D721Med (cell line): ENCODE measurements at regions not wholly inside any gene's neighbourhood (a gene's known extent, or its start where the extent isn't known, plus 50 kb on each side); places are given as distances from the start of the nearest gene placed in this dataset.

Experiments
- DNase-seq: peaks from one replicate; pipeline ENCODE4 v3.0.0; 2011; ENCODE audit warnings: low spot score; ENCODE audit not compliant: insufficient read length
- FAIRE-seq: peaks from 2 replicates; lab custom pipeline; 2011; peaks lifted over from hg19 to GRCh38; lab: Jason Lieb, UNC
- TF ChIP-seq, protein P1 (sequence below): IDR thresholded peaks from 2 replicates; pipeline ENCODE4 v1.5.1; 2012; ENCODE audit warnings: mild to moderate bottlenecking, control low read depth; ENCODE audit not compliant: insufficient read depth; ENCODE audit errors: missing control alignments

DNA sequence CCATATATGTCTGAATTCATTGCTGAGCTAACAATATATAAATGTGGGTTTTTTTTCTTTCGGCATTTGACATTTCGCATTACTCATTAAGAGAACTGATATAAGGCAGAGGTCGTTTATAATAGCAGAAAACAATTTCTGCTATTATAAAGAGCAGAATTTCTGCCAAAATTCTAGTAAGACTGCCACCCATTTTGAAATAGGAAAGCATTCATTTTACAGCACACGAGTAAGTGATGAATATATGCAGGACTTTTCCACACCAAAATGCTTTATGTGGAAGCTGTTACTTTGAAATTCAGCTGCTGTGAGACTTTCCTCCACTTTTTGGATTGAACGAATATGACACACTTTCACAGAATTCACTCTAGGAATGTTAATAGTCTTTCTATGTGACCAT lies 610.9 kb upstream of the MAN1A1 start:
- FAIRE-seq, result no peak
- TF ChIP-seq, protein P1, sequence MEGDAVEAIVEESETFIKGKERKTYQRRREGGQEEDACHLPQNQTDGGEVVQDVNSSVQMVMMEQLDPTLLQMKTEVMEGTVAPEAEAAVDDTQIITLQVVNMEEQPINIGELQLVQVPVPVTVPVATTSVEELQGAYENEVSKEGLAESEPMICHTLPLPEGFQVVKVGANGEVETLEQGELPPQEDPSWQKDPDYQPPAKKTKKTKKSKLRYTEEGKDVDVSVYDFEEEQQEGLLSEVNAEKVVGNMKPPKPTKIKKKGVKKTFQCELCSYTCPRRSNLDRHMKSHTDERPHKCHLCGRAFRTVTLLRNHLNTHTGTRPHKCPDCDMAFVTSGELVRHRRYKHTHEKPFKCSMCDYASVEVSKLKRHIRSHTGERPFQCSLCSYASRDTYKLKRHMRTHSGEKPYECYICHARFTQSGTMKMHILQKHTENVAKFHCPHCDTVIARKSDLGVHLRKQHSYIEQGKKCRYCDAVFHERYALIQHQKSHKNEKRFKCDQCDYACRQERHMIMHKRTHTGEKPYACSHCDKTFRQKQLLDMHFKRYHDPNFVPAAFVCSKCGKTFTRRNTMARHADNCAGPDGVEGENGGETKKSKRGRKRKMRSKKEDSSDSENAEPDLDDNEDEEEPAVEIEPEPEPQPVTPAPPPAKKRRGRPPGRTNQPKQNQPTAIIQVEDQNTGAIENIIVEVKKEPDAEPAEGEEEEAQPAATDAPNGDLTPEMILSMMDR, result no peak
- DNase-seq, result no peak

DNA sequence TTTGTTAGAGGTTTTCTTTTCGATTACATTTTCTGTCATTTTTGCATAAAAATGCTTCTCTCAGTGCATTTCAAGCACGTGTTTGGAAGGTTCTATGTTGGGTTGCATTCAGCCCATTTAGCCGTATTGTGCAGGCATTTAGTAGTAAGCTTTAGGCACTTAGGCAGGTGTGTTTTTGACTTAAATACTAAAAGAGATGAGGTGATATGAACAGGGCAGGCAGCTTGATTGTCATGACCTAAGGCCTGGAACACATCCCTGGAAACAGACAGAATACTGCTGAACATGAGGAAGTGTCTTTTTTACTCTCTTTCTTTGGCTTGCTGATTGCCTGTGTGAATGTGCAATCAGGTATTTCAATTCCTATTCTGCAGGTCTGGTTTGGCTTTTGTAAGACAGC lies 610.5 kb upstream of the MAN1A1 start:
- no peak for DNase-seq
- no peak for FAIRE-seq
- TF ChIP-seq, protein P1, result no peak

DNA sequence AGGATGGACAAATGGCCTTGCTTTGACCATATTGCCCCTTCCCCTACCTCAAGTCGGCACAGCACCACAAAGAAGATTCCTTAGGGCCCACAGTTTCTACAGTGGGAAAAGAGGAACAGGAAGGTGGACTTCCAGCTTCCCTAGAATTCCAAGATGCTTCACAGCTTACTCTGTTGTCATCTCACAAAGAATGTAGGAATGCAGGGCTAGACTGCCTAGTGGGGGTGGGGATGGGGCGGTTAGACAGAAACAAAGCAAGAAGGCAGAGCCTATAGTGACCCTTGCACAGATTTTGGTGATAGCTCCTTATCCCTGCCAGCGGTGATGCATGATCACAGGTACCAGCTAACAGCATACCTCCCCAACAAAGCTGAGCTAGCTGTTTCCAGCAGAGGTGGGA lies 607.6 kb upstream of the MAN1A1 start:
- FAIRE-seq (no peak), DNase-seq (no peak)
- TF ChIP-seq, protein P1, result no peak

DNA sequence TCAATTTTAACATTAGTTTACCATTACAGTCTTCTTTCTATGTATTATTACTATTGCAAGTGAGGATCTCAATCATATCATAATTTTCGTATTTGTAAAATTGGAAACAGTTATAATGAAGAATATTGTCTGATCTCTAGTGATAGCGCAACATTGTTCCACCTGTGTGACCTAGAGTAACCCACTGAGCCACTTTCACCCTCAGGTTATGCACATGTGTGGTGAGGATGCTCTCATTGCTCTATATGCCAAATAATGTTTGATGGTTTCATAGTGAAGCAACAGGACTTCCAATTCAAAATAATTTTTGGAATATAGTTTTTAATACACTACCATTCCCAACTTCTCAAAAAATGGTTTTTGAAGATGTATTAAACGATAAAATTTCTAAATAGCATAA lies 603.1 kb upstream of the MAN1A1 start:
- FAIRE-seq (no peak), DNase-seq (no peak)
- TF ChIP-seq, protein P1, result no peak

DNA sequence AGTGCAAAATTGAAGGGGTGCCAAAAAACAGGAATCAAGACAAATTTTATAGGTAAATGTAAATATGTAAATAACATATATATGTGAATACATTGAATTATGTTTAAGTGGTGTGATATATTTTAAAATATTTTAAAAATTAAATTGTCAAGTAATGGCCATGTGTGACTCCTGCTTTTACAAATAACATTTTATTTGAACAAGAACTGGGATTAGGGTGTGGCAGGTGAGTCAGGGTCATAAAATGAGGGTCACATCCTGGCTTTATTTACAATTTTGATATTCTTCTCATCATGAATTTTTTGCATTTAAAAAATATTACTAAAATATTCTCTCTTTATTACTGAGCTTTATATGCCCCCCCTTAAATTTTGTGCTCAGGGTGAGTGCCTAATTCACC lies 601.1 kb upstream of the MAN1A1 start:
- DNase-seq (no peak), FAIRE-seq (no peak)
- TF ChIP-seq, protein P1, result no peak

DNA sequence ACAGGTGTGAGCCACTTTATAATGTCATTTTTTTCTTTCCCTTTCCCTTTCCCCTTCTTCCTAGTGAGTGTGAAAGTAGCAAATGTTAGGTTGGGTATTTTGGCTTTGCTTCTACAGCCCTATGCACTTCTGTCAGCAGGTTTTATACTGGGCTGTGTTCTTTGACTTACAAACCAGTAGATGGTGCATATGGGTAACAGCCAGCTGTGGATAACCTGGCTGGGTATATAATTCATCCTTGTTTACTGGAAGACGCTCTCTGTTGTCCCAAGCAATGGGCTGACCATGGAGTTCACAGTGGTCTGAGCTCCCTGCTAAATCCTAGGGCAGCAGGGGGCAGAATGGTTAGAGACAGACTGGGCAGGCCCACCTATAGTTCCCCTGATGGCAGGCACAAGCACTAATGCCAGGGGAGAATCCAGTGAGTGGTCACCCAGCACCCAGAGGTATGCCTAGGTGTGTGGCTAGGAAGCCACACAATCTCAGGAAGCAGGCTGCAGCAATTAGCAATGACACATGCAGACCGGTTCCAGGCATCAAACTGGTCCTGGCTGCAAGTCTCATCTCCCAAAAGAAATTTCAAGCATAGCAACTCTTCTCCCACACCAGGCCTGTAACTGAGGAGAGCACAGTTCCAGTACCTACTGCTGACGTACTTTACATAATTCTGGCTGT lies 592.7 kb upstream of the MAN1A1 start:
- TF ChIP-seq, protein P1, result no peak
- no peak for FAIRE-seq

DNA sequence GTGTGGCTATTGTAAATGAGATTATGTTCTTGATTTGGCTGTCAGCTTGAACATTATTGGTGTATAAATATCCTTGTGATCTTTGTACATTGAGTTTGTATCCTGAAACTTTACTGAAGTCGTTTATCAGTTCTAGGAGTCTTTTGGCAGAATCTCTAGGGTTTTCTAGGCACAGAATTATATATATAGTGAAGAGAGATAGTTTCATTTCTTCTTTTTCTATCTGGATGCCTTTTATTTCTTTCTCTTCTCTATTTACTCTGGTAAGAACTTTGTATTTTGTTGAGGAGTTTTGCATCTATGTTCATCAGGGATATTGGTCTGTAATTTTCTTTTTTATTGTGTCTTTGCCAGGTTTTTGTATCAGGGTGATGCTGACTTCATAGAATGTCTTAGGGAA lies 589.2 kb upstream of the MAN1A1 start:
- TF ChIP-seq, protein P1, result no peak
- DNase-seq (no peak), FAIRE-seq (no peak)

More for the DNA sequence above, 592.7 kb upstream of the MAN1A1 start:
- DNase-seq, result no peak
